AG08395 (cell line): ENCODE measurements at regions not wholly inside any gene's neighbourhood (a gene's known extent, or its start where the extent isn't known, plus 50 kb on each side); places are given as distances from the start of the nearest gene placed in this dataset.

Experiments used
- DNase-seq: peaks from one replicate; pipeline ENCODE4 v3.0.0; 2012; ENCODE audit warnings: mixed read lengths, low spot score

GRCh38 chr7:86947929-86948328 lies 111.5 kb downstream of the ELAPOR2 start:
- DNase-seq: peak; percentile 4

GRCh38 chr7:86943447-86943846 lies 116.0 kb downstream of the ELAPOR2 start:
- no peak for DNase-seq

GRCh38 chr7:86942995-86943394 lies 116.5 kb downstream of the ELAPOR2 start:
- DNase-seq: no peak

GRCh38 chr7:86942081-86942480 lies 117.4 kb downstream of the ELAPOR2 start:
- no peak for DNase-seq

GRCh38 chr7:86939197-86939814 lies 120.1 kb downstream of the ELAPOR2 start:
- DNase-seq: peak; percentile 46

GRCh38 chr7:86937363-86937878 lies 122.0 kb downstream of the ELAPOR2 start:
- DNase-seq: peak; percentile 14

- DNase-seq: no peak
Measured at GRCh38 chr7:86933295-86933845, 126.1 kb downstream of the ELAPOR2 start.

GRCh38 chr7:86932038-86932512 lies 127.4 kb downstream of the ELAPOR2 start:
- DNase-seq: peak; percentile 90

- DNase-seq: no peak
Measured at GRCh38 chr7:86931439-86931838, 128.0 kb downstream of the ELAPOR2 start.

- DNase-seq: peak; percentile 7
Measured at GRCh38 chr7:86930554-86931307, 128.7 kb downstream of the ELAPOR2 start.

- DNase-seq: no peak
Measured at GRCh38 chr7:86929293-86930109, 130.0 kb downstream of the ELAPOR2 start.

GRCh38 chr7:86928308-86928707 lies 131.1 kb downstream of the ELAPOR2 start:
- DNase-seq: no peak

GRCh38 chr7:86926732-86927131 lies 132.7 kb downstream of the ELAPOR2 start:
- peak; percentile 76 for DNase-seq

GRCh38 chr7:86925221-86925620 lies 134.2 kb downstream of the ELAPOR2 start:
- no peak for DNase-seq

GRCh38 chr7:86923527-86923926 lies 135.9 kb downstream of the ELAPOR2 start:
- DNase-seq: no peak

- no peak for DNase-seq
Measured at GRCh38 chr7:86920154-86920553, 139.3 kb downstream of the ELAPOR2 start.

- no peak for DNase-seq
Measured at GRCh38 chr7:86918245-86918644, 141.2 kb downstream of the ELAPOR2 start.

GRCh38 chr7:86916277-86916825 lies 143.1 kb downstream of the ELAPOR2 start:
- no peak for DNase-seq

GRCh38 chr7:86914551-86914950 lies 144.9 kb downstream of the ELAPOR2 start:
- peak; percentile 10 for DNase-seq
